RPMI7951 (cell line): ENCODE measurements at regions not wholly inside any gene's neighbourhood (a gene's known extent, or its start where the extent isn't known, plus 50 kb on each side); places are given as distances from the start of the nearest gene placed in this dataset.
"Not testable (repeated sequence)": the region's sequence is repeated elsewhere in the genome, so short reads cannot be mapped to it uniquely, and the experiment has no call there.

Experiments
- DNase-seq: peaks from one replicate; pipeline ENCODE4 v3.0.0-alpha.2; 2012; ENCODE audit warnings: low read depth

GRCh38 chr12:97984974-97985580 is 522.5 kb downstream of the RMST start:
- DNase-seq = no peak

- DNase-seq = no peak
These were observed 523.2 kb downstream of the RMST start for GRCh38 chr12:97985834-97986233.

GRCh38 chr12:97988588-97988987 is 526.0 kb downstream of the RMST start:
- not testable (repeated sequence) for DNase-seq

- DNase-seq = no peak
These were observed 525.9 kb upstream of the TMPO start for GRCh38 chr12:97989366-97989940.

GRCh38 chr12:97994746-97995484 is 520.5 kb upstream of the TMPO start:
- DNase-seq = no peak

GRCh38 chr12:97995559-97995958 is 519.8 kb upstream of the TMPO start:
- DNase-seq = no peak

- no peak for DNase-seq
These were observed 514.0 kb upstream of the TMPO start for GRCh38 chr12:98001430-98001829.

- no peak for DNase-seq
These were observed 512.4 kb upstream of the TMPO start for GRCh38 chr12:98002887-98003493.

GRCh38 chr12:98007963-98008362 is 507.4 kb upstream of the TMPO start:
- no peak for DNase-seq

GRCh38 chr12:98013560-98013959 is 501.8 kb upstream of the TMPO start:
- DNase-seq = no peak

- DNase-seq = no peak
These were observed 496.6 kb upstream of the TMPO start for GRCh38 chr12:98018836-98019235.

- no peak for DNase-seq
These were observed 495.0 kb upstream of the TMPO start for GRCh38 chr12:98020376-98020775.

GRCh38 chr12:98022961-98023360 is 492.4 kb upstream of the TMPO start:
- DNase-seq = no peak

- DNase-seq = no peak
These were observed 477.8 kb upstream of the TMPO start for GRCh38 chr12:98037401-98038140.

GRCh38 chr12:98042668-98043067 is 472.7 kb upstream of the TMPO start:
- no peak for DNase-seq

GRCh38 chr12:98045395-98045794 is 470.0 kb upstream of the TMPO start:
- DNase-seq = no peak

- no peak for DNase-seq
These were observed 467.1 kb upstream of the TMPO start for GRCh38 chr12:98048326-98048725.

- DNase-seq = no peak
These were observed 462.2 kb upstream of the TMPO start for GRCh38 chr12:98053202-98053601.

GRCh38 chr12:98057701-98058100 is 457.7 kb upstream of the TMPO start:
- DNase-seq = no peak

- no peak for DNase-seq
These were observed 457.2 kb upstream of the TMPO start for GRCh38 chr12:98058213-98058612.

- DNase-seq = peak; percentile 6
These were observed 456.6 kb upstream of the TMPO start for GRCh38 chr12:98058838-98059237.

- DNase-seq = no peak
These were observed 455.6 kb upstream of the TMPO start for GRCh38 chr12:98059659-98060343.
